ENCODE measurements at regions not wholly inside any gene's neighbourhood (a gene's known extent, or its start where the extent isn't known, plus 50 kb on each side); places are given as distances from the start of the nearest gene placed in this dataset.

GRCh38 chr6:154593122-154593521 is 82.6 kb upstream of the CNKSR3 start:
- Histone ChIP-seq H2AFZ (ENCODE audit: low read depth) (no peak overlapping the region), H3F3A (replicated peaks; ENCODE audit: insufficient read depth) (no peaks in the 10 kb centered on the region), H3K79me2 (ENCODE audit: insufficient read depth) (no peaks in the 10 kb centered on the region), H4K20me1 (ENCODE audit: insufficient read depth) (no peaks in the 10 kb centered on the region), H3K36me3 (replicated peaks in 1 of 2; ENCODE audit: control insufficient read depth in 1 of 2, insufficient read depth in 2 of 2, low read length in 1 of 2) (no peaks in the 10 kb centered on the region), H3K4me3 (ENCODE audit: low read depth in 2 of 2, low read length in 1 of 2) (no peak overlapping the region), H3K9me3 (no peaks in the 10 kb centered on the region), H3K4me1 (ENCODE audit: control insufficient read depth in 1 of 2, insufficient read depth in 2 of 2, low read depth in 1 of 2, low read length in 1 of 2) (no peaks in the 10 kb centered on the region), H3K27ac (ENCODE audit: low read depth in 2 of 2, low read length in 1 of 2) (no peak overlapping the region), H3K4me2 (no peak overlapping the region), H3K27me3 (ENCODE audit: insufficient read depth) (no peaks in the 10 kb centered on the region), H3K9ac (no peak overlapping the region), H3K9me2 (no peaks in the 10 kb centered on the region)
- POLR2A ChIA-PET = no interaction called here
- CTCF ChIA-PET = interaction anchor here (1.1 to 1.4 kb wide), 3 partner anchors 15 to 83 kb away, joined by 3 to 4 read pairs (median 3); no protein-coding TSS in a partner anchor
- 89% methylated on average over 7 of the region's 7 CpGs for WGBS (ENCODE audit: low lambda C conversion rate)
- TF ChIP-seq, protein P1, sequence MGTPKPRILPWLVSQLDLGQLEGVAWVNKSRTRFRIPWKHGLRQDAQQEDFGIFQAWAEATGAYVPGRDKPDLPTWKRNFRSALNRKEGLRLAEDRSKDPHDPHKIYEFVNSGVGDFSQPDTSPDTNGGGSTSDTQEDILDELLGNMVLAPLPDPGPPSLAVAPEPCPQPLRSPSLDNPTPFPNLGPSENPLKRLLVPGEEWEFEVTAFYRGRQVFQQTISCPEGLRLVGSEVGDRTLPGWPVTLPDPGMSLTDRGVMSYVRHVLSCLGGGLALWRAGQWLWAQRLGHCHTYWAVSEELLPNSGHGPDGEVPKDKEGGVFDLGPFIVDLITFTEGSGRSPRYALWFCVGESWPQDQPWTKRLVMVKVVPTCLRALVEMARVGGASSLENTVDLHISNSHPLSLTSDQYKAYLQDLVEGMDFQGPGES (IDR thresholded peaks at IDR 0.05; ENCODE audit: low read depth, low read length) = no peak
- TF ChIP-seq USF1 (IDR thresholded peaks at IDR 0.05; ENCODE audit: borderline replicate concordance, low read depth) (no peak), ZBTB33 (IDR thresholded peaks at IDR 0.05; ENCODE audit: borderline replicate concordance, low read depth) (no peak), TAF1 (IDR thresholded peaks at IDR 0.05; ENCODE audit: borderline replicate concordance, low read depth, low read length) (no peak), RCOR1 (IDR thresholded peaks at IDR 0.05; ENCODE audit: low read length) (no peak), MXI1 (IDR thresholded peaks at IDR 0.05; ENCODE audit: low read depth, low read length) (no peak)
- TF ChIP-seq, protein P2, sequence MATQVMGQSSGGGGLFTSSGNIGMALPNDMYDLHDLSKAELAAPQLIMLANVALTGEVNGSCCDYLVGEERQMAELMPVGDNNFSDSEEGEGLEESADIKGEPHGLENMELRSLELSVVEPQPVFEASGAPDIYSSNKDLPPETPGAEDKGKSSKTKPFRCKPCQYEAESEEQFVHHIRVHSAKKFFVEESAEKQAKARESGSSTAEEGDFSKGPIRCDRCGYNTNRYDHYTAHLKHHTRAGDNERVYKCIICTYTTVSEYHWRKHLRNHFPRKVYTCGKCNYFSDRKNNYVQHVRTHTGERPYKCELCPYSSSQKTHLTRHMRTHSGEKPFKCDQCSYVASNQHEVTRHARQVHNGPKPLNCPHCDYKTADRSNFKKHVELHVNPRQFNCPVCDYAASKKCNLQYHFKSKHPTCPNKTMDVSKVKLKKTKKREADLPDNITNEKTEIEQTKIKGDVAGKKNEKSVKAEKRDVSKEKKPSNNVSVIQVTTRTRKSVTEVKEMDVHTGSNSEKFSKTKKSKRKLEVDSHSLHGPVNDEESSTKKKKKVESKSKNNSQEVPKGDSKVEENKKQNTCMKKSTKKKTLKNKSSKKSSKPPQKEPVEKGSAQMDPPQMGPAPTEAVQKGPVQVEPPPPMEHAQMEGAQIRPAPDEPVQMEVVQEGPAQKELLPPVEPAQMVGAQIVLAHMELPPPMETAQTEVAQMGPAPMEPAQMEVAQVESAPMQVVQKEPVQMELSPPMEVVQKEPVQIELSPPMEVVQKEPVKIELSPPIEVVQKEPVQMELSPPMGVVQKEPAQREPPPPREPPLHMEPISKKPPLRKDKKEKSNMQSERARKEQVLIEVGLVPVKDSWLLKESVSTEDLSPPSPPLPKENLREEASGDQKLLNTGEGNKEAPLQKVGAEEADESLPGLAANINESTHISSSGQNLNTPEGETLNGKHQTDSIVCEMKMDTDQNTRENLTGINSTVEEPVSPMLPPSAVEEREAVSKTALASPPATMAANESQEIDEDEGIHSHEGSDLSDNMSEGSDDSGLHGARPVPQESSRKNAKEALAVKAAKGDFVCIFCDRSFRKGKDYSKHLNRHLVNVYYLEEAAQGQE (IDR thresholded peaks at IDR 0.05; ENCODE audit: low read depth, low read length) = no peak
- no peak for DNase-seq
